Suppressor macrophage treated with lipopolysaccharide for 1 hour (primary cell): ENCODE measurements at regions not wholly inside any gene's neighbourhood (a gene's known extent, or its start where the extent isn't known, plus 50 kb on each side); places are given as distances from the start of the nearest gene placed in this dataset.

Experiments
- DNase-seq, 3 donors: peaks; one replicate each; pipeline ENCODE4 v3.0.0-alpha.2; 2020 to 2022

DNA sequence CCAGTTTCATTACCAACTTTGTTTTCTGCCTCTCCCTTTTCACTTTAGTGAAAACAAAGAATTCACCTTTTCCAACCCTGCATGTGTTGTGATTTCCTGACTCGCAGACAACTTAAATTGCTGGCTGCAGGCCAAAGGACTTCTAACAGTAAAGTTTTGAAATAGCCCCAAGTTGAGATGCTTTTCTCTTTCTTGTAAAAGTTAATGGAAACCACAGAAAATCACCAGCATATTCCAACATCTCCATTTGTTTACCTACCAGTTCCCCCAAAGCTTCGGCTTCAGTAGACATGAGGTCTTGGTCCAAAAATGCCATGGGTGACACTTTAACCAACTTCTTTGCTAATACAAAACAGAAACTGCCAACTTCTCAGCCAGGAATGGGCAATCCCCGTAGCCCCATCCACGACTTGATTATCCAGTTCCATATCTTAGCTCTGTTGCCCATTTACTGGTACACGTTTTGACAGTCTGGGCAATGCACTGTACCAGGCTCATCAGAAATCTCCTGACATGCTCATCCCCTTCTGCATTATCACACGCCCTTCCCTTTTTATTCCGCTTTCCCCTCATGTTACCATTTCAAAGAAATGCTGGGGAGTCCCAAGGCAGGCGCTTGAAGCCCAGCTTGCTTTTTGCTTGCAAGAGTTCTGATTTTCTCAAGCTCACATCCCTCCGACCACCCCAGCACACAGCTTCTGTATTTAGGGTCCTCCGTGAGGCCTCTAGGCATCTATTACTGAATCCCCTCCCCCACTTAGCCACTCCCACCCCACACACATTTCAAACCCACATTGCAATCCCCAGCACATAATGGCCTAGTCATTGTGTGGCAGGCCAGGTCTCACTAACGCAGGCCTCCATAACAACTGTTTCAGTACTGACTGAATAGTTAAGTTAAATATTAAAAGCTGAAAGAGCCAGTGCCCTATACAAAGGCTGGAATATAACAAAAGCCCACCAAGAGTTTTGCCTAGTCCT, 137.9 kb upstream of the S100G start:
- no peak for DNase-seq

DNA sequence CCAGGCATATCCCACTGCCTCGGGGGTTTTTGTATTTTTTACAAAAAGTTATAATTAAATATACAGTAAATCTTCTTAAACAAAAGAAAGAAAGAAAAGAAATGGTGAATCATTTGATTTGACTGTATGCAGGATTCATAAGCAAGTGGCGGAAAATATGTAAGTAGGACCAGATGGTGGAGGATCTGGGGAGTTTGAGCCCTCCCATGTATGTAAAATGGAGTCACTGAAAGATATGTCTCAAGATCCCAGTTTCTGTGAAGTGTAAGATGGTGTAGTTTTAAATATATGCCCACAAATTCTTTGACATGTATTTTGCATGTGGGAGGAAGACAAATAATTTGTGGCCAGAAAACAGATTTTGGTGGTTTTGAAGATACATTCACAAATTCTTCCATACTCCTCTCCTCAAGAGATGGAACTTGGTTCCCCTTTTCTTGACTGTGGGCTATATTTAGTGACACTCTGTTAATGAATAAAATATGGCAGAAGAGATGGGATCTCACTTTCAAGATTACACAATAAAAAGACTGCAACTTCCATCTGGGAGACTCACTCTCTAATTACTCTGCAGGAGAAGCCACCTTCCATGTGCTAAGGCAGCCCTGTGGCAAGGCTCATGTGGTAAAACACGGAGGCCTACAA, 133.6 kb upstream of the S100G start:
- DNase-seq: no peak

DNA sequence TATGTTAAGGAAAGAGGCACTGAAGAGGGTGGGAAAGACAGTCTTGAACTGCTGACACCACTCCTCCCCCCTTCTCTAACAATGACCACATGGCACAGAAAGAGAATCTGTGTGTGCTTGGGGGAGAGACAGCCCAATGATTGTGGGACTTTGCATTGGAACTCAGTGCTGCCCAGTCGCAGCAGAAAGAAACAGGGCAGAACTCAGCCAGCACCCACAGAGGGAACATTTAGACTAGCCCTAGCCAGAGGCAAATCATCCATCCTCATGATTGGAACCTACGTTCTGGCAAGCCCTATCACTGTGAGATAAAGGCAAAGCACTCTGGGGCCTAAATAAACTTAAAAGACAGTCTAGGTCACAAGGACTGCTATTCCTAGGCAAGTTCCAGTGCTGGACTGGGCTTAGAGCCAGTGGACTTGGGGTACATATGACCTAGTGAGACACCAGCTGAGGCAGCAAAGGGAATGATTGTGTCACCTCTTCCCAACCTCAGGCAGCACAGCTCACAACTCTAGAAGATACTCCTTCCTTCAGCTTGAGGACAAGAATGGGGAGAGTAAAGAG, 132.8 kb upstream of the S100G start:
- no peak for DNase-seq

DNA sequence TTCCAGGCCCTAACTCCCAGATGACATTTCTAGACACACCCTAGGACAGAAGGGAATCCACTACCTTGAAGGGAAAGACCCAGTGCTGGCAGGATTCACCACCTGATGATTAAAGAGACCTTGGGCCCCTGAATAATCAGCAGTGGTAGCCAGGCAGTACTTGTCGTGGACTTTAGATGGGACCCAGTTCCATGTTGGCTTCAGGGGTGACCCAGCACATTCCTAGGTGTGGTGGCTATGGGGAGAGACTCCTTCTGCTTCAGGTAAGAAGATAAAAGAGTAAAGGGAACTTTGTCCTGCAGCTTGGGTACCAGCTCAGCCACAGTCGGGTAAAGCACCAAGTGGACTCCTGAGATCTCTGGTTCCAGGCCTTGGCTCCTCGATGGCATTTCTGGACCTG, 131.8 kb upstream of the S100G start:
- no peak for DNase-seq

DNA sequence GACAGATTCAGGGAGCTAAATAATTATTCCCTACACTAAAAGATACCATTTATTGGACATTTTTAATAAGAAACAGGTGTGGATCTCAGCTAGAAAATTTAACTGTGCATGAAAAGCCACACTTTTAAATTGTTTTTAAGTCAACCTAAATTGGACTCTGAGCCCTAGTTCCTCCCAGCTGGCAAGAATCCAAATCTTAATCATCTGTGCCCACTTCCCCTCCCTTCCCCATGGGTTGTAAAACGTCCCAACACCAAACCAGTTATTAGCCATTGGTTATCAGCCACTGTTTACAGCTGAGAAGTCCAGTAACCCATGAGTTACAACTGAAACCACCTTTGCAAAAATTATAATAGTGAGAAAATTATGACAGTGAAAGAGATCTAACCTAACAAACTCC, 125.6 kb upstream of the S100G start:
- peak in 1 of 3 donors; percentile 9 for DNase-seq

DNA sequence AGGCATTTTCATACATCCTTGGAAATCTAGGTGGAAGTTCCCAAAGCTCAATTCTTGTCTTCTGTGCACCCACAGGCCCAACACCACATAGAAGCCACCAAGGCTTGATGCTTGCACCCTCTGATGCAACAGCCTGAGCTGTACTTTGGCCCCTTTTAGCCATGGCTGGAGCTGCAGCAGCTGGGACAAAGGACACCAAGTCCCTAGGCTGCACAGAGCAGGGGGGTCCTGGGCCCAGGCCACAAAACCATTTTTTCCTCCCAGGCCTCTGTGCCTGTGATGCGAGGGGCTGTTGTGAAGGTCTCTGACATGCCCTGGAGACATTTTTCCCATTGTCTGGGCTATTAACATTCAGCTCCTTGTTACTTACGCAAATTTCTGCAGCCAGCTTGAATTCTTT, 124.0 kb upstream of the S100G start:
- no peak for DNase-seq

DNA sequence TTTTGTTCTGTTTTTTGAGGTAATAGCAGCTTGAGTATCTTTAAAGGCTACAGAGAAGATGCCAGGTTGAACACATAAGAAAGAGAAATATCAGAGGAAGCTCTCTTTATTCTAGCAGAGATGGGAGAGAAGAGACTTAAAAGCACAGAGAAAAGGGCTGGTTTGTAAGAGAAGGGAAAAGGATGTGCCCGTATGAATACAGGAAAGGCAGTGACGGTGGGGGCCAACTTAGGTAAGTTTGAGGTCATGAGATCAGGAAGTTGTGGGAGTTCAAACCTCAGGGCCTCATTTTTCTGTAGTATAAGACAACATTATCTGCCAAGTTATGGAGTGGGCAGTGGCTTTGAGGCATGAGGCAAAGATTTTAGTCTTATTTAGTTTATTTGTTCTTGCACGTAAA, 121.3 kb upstream of the S100G start:
- DNase-seq: no peak
